GM18507 (cell line): ENCODE measurements at regions not wholly inside any gene's neighbourhood (a gene's known extent, or its start where the extent isn't known, plus 50 kb on each side); places are given as distances from the start of the nearest gene placed in this dataset.

Experiments used
- DNase-seq: peaks from one replicate; pipeline ENCODE4 v3.0.0; 2011; ENCODE audit warnings: low read depth; ENCODE audit not compliant: insufficient read length; ENCODE audit errors: extremely low spot score
- FAIRE-seq: peaks from 2 replicates; lab custom pipeline; 2011; peaks lifted over from hg19 to GRCh38; lab: Jason Lieb, UNC

GRCh38 chr16:79870016-79870886 is 269.7 kb upstream of the MAF start:
- FAIRE-seq (no peak), DNase-seq (no peak)

DNA sequence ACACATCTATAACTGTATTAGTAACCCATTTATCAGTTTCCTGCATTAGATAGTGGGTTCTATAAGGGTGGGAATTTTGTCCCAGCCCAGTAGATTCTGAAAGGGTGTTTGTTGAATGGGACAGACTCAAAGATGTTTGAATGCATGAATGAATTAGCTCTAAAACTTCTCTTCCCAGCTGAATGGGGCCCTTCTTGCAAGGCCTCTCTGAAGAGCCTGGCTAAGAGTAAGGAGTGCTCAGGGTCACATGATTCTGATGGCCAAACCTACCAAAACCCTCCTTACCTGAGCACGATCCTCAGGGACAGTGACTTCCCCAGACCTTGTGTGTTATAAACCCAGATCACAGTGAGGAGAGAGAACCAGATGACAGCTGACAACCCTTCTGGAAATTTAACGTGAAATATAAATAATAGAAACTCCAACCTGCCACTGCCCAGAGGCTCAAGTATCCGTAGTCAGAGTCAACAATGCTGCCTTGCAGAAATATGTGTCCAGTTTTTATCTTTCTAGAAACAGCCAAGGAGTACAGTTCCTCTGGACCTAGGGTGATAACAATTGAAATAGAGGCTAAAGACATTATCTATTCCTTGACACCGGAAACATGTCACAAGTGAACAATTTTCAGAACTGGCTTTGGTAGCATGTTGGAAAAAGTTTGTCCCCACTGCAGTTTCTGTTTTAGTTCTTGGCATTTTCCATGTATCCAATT is 268.9 kb upstream of the MAF start:
- no peak for FAIRE-seq
- DNase-seq: no peak

DNA sequence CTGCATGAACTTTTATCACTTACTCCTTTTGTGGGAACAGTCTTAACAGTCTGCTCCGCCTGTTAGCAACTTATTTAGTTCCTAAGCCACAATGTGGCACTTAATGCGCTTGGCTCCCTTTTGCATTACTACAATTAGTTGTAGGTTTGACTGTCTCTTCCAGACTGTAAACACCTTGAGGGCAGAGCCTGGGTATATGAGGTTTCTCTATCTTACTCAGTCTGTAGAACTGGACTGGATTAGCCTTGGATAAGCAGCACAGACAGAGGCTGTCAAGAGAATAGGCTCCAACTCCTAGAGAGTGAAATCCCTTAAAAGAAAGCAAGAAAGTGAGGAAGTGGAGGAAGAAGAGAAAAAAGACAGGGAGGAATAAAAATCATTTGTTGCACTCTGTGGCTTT is 268.3 kb upstream of the MAF start:
- no peak for FAIRE-seq

GRCh38 chr16:79867425-79867997 is 267.0 kb upstream of the MAF start:
- no peak for FAIRE-seq
- DNase-seq: no peak

More for the DNA sequence above, 268.3 kb upstream of the MAF start:
- no peak for DNase-seq

DNA sequence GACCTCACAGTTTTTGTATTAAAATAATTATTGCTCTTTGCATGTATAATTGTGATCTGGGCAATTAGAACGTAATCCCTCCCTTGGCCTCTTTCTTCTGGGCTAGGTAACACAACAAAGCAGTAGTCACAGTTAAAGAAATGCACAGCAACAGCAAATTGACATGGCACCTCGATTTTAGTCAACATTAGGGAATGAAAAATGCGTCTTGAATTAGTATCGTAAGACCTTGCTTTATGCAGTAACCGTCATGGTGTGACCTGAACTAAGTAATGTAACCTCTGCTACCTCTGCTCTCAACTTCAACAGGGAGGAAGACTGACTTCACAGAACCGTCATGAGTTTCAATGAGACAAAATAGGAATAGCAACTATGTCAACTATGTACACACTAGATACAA is 265.4 kb upstream of the MAF start:
- no peak for FAIRE-seq
- no peak for DNase-seq

DNA sequence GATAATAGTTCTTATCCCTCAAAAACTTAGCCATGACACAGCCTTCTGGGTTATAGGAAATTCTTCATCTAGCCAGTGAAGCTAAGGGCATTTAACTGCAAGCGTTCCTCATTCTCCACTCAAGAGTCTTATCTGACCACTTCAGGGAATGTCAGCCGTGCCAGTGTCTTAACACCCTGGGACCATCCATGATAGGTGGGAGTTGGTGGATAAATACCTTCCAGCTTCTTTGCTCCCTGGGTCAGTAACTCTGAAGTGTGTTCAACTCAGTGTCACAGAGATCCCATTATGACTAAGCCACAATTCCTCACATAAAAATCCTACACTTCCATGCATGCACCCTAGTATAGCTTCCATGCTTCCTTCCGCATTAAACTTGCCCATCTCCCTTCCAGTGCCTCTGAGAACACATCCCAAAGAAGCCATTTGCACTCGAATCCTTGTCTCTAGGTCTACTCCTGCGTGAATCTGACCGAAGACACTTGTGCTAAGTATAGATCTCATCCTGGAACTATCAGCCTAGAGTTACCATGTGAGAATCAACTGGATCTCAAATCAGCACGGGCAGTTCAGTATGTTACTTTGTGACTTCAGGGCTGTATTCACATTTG is 264.3 kb upstream of the MAF start:
- DNase-seq (no peak), FAIRE-seq (no peak)

DNA sequence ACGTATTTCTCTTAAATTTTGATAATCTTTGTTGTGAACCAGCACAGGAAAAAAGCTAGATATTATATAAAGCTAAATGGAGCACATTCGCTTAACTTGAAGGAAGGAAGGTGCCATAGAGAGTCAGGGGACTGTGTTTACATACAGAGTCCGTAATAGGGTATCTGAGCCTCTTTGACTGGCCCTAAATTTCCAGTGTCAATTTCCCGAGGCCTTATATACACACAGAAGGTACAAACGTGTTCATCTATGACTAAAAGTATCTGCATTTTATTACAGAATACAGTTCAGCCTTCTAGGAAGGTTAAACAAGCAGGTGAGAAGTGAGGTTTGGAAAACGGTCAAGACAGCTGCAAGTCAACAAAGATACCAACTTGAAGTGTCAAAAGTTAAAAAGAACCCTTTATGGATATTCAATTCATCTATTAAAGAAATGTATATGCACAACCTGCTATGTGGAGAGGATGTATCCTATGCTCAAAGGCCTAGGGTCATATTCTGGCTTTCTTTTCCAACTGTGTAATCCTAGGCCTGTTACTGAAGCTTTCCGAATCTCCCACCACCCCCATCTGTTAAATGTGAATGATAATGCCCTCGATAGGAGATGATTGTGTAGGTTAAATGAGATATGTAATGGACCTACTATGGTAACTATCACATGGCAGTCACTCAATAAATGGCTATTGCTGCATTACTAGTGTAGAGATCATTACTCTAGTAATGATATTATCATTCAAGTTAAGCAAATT is 263.7 kb upstream of the MAF start:
- DNase-seq (no peak), FAIRE-seq (no peak)

GRCh38 chr16:79863128-79864031 is 262.8 kb upstream of the MAF start:
- no peak for FAIRE-seq
- no peak for DNase-seq

- FAIRE-seq: no peak
- DNase-seq: no peak
Measured at GRCh38 chr16:79862601-79863000, 262.1 kb upstream of the MAF start.

- no peak for FAIRE-seq
- no peak for DNase-seq
Measured at GRCh38 chr16:79856581-79856980, 256.0 kb upstream of the MAF start.

DNA sequence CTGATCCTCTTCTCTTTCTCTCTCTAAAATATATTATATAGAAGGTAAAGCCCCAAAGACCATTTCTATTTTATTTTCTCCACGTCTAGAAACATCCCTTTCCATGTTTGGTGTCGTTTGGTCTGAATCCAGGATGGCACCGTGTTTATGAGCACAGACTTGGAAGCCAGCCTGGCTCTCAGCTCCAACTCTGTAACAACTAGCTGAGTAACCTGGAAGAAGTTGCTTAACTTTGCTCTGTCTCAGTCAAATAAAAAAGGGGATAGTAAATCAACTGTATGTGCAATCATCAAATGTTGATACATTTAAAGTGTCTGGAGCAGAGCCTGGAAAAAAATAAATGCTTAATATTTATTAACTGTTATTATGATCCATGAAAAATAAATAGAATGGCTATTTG is 249.8 kb upstream of the MAF start:
- DNase-seq: no peak
- no peak for FAIRE-seq

DNA sequence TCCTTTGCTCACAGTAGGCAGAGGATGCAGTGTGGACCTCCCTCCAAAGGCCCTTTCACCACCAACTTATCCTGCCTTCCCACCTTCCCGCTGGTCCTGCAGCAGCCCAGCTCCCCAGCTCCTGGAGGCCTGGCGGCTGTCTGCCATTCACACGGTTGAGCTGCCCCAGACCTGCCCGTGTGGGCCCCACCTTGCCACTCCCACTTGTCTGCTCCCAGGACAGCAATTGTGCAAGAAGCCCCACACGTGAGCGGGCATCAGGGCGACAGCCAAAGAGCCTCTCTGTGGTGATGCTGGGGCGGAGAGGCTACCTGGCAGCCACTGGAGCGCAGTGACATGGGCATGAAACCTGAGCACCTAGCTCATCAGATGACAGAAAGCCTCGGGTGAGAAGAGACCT is 248.6 kb upstream of the MAF start:
- FAIRE-seq (no peak), DNase-seq (no peak)

DNA sequence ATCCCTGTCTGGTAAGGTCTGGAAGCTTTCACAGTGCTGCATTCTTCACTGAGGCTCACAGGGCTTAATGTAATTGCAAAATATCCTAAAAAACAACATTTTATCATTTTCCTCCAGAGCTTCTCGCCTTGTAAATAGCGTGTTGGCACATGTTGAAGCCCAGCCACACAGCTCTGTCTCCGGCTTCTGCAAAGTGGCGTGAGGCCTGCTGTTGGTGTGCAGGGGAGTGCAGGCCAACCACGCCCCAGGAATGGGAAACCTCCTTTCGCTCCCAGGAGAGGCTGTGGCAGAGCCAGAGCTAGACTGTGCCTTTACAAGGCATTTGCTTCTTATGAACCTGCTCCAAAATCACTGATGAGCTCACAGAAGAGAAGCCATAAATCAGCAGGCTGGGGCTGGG is 248.2 kb upstream of the MAF start:
- DNase-seq: no peak
- no peak for FAIRE-seq

GRCh38 chr16:79847569-79847968 is 247.0 kb upstream of the MAF start:
- DNase-seq: no peak
- no peak for FAIRE-seq

DNA sequence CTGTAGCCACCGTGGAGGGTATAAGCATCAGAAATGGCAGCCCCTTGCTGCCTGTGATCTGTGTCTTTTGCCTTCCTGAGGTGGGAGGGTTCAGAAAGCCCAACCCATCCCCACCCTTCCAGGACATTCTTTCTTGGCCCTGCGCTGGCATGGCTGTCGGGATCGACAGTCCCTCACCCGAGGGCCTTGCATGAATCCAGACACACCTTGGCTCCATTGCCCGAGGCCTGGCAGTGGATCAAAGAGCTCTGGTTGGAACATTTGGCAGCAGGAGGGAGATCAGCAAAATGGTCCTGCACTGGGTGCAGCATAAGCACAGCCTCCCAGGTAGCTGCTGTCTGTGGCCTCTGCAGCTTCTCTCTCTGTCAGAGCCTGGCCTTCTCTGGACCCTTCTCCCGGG is 246.6 kb upstream of the MAF start:
- FAIRE-seq (no peak), DNase-seq (no peak)

DNA sequence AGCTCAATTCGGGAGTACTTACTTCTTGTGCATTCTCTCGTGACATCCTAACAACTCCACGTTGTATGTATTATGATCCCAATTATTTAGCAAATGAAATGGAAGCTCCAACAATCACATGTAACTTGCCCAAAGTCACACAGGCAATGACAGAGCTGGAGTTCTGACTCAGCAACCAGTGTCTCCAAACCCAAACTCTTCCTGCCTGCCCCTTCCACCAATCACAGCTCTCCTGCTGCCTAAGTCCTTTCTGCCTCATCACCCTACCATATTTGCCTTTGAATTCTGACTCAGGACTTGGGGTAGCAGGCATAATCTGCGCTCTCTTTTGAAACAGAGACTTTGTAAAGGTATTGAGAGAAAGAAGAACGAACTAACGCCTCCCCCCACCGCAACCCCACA is 245.2 kb upstream of the MAF start:
- FAIRE-seq (no peak), DNase-seq (no peak)

GRCh38 chr16:79845033-79845733 is 244.6 kb upstream of the MAF start:
- DNase-seq (no peak), FAIRE-seq (no peak)

DNA sequence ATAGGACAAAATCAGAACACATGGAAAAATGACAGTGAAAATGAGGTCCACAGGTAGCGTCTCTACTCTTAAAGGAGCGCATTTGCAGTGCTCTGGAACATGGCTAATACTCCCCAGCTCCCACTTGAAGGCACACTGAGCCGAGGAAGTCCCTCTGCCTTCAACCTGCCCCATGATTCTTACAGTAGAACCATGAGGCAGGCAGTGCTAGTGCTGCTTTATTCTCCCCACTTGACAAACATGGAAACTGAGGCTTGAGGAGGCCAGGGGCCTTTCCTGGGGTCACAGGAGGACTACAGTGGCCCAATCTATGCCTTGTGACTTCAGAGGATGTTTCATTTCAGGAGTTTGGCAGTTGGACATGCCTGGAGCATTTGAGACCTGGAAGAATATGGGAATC is 244.1 kb upstream of the MAF start:
- FAIRE-seq: no peak

More for the DNA sequence above, 244.1 kb upstream of the MAF start:
- DNase-seq: no peak
